Activated naive CD8-positive, alpha-beta T cell treated with anti-CD3 and anti-CD28 coated beads for 36 hours (primary cell): ENCODE measurements at regions not wholly inside any gene's neighbourhood (a gene's known extent, or its start where the extent isn't known, plus 50 kb on each side); places are given as distances from the start of the nearest gene placed in this dataset.
"Not testable (repeated sequence)": the region's sequence is repeated elsewhere in the genome, so short reads cannot be mapped to it uniquely, and the experiment has no call there.

Experiments
- DNase-seq: peaks from one replicate; pipeline ENCODE4 v3.0.0; 2021
- H3K27ac Mint-ChIP-seq: one replicate; pipeline ENCODE4 v1.8.0; 2022; ENCODE audit warnings: mild to moderate bottlenecking, moderate library complexity, mixed read lengths
- H3K27me3 Mint-ChIP-seq: one replicate; pipeline ENCODE4 v1.8.0; 2022; ENCODE audit warnings: mild to moderate bottlenecking, mixed read lengths
- H3K36me3 Mint-ChIP-seq: one replicate; pipeline ENCODE4 v1.8.0; 2021; ENCODE audit warnings: mild to moderate bottlenecking, mixed read lengths
- H3K4me1 Mint-ChIP-seq: one replicate; pipeline ENCODE4 v1.8.0; 2021; ENCODE audit warnings: mixed read lengths
- H3K4me3 Mint-ChIP-seq: one replicate; pipeline ENCODE4 v1.8.0; 2022; ENCODE audit warnings: mild to moderate bottlenecking, moderate library complexity, mixed read lengths
- H3K9me3 Mint-ChIP-seq: one replicate; pipeline ENCODE4 v1.8.0; 2022; ENCODE audit warnings: mixed read lengths

DNA sequence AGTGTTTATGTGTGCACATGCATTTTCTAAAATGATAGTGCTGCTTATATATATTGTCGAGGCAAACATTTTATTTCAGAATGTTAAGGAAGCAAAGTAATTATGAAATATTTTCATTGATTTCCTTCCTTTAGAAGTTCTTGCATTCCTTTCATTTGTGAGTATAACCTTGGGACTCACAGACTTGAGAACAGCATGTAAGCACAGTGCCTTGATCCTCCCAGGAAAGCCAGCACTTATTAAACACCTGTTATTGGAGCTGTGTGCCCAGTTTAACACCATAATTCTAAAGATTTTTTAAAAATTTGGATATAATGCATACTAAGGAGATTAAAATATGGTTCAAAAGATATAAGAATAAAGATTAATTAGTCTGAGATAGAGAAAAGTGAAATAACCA is 554.4 kb upstream of the FAM98A start:
- no peak for DNase-seq
- Mint-ChIP-seq H3K27me3 (no peaks in the 10 kb centered on the region), H3K27ac (no peak overlapping the region), H3K4me3 (no peak overlapping the region), H3K4me1 (no peaks in the 10 kb centered on the region), H3K36me3 (no peaks in the 10 kb centered on the region), H3K9me3 (peaks cover 2% of the 10 kb centered on the region)

- Mint-ChIP-seq H3K4me3 (no peak overlapping the region), H3K4me1 (no peaks in the 10 kb centered on the region), H3K9me3 (peaks cover 2% of the 10 kb centered on the region), H3K36me3 (no peaks in the 10 kb centered on the region), H3K27me3 (no peaks in the 10 kb centered on the region), H3K27ac (no peak overlapping the region)
- DNase-seq = no peak
Measured at GRCh38 chr2:34147780-34148179, 548.7 kb upstream of the FAM98A start.

- Mint-ChIP-seq H3K27ac (no peak overlapping the region), H3K27me3 (no peaks in the 10 kb centered on the region), H3K4me1 (no peaks in the 10 kb centered on the region), H3K9me3 (peaks cover 2% of the 10 kb centered on the region), H3K36me3 (no peaks in the 10 kb centered on the region), H3K4me3 (no peak overlapping the region)
- no peak for DNase-seq
Measured at GRCh38 chr2:34143149-34143548, 544.0 kb upstream of the FAM98A start.

DNA sequence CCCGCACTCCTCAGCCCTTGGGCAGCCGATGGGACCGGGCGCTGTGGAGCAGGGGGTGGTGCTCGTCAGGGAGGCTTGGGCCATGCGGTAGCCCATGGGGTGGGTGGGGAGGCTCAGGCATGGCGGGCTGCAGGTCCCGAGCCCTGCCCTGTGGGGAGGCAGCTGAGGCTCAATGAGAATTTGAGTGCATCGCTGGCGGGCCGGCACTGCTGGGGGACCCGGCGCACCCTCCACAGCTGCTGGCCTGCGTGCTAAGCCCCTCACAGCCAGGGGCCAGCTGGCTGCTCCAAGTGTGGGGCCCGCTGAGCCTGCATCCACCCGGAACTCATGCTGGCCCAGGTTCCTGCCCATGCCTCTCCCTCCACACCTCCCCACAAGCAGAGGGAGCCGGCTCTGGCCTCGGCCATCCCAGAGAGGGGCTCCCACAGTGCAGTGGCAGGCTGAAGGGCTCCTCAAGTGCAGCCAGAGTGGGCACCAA is 543.5 kb upstream of the FAM98A start:
- H3K4me3 Mint-ChIP-seq, H3K36me3 Mint-ChIP-seq, DNase-seq, H3K9me3 Mint-ChIP-seq, H3K27me3 Mint-ChIP-seq, H3K27ac Mint-ChIP-seq, H3K4me1 Mint-ChIP-seq: not testable (repeated sequence)

- not testable (repeated sequence) for H3K4me3 Mint-ChIP-seq, DNase-seq, H3K27ac Mint-ChIP-seq, H3K4me1 Mint-ChIP-seq, H3K36me3 Mint-ChIP-seq, H3K9me3 Mint-ChIP-seq, H3K27me3 Mint-ChIP-seq
Measured at GRCh38 chr2:34133065-34133464, 534.0 kb upstream of the FAM98A start.

GRCh38 chr2:34126279-34126678 is 527.2 kb upstream of the FAM98A start:
- H3K27ac Mint-ChIP-seq = no peak overlapping the region
- DNase-seq = no peak
- no peak overlapping the region for H3K4me3 Mint-ChIP-seq
- peaks cover 3% of the 10 kb centered on the region for H3K27me3 Mint-ChIP-seq
- H3K9me3 Mint-ChIP-seq = peaks cover 4% of the 10 kb centered on the region
- no peaks in the 10 kb centered on the region for H3K36me3 Mint-ChIP-seq
- no peaks in the 10 kb centered on the region for H3K4me1 Mint-ChIP-seq

GRCh38 chr2:34123996-34124785 is 525.1 kb upstream of the FAM98A start:
- Mint-ChIP-seq H3K27me3 (peaks cover 3% of the 10 kb centered on the region), H3K4me1 (no peaks in the 10 kb centered on the region), H3K27ac (no peak overlapping the region), H3K36me3 (no peaks in the 10 kb centered on the region), H3K9me3 (peaks cover 4% of the 10 kb centered on the region), H3K4me3 (no peak overlapping the region)
- DNase-seq = no peak

DNA sequence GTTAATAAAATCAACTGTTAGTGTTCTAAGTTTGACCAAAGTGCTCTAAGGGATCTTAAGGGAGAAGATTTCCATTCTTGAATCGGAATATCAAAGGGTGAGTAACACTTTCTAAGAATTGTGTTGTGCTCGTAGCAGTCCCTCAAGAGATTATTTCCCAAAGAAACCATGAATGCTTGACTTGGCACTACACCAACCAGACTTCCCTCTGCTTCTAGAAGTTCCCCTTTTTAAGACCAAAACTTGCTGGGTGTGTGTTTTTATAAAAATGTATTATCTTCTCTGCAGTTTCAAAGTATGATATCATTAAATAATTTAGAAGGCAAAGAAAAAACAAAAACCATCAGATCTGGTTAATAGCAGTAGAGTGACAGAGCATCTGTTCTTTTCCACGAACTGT is 522.0 kb upstream of the FAM98A start:
- peaks cover 3% of the 10 kb centered on the region for H3K27me3 Mint-ChIP-seq
- no peaks in the 10 kb centered on the region for H3K4me1 Mint-ChIP-seq
- H3K4me3 Mint-ChIP-seq = no peak overlapping the region
- no peak overlapping the region for H3K27ac Mint-ChIP-seq
- peaks cover 4% of the 10 kb centered on the region for H3K9me3 Mint-ChIP-seq
- no peak for DNase-seq
- H3K36me3 Mint-ChIP-seq = no peaks in the 10 kb centered on the region

GRCh38 chr2:34115076-34115475 is 516.0 kb upstream of the FAM98A start:
- no peaks in the 10 kb centered on the region for H3K36me3 Mint-ChIP-seq
- no peaks in the 10 kb centered on the region for H3K9me3 Mint-ChIP-seq
- no peak overlapping the region for H3K27ac Mint-ChIP-seq
- H3K4me3 Mint-ChIP-seq = no peak overlapping the region
- H3K27me3 Mint-ChIP-seq = no peaks in the 10 kb centered on the region
- no peaks in the 10 kb centered on the region for H3K4me1 Mint-ChIP-seq
- DNase-seq = no peak

GRCh38 chr2:34112161-34112560 is 513.1 kb upstream of the FAM98A start:
- Mint-ChIP-seq H3K4me1 (no peaks in the 10 kb centered on the region), H3K27ac (no peak overlapping the region), H3K27me3 (peaks cover under 1% of the 10 kb centered on the region), H3K4me3 (no peak overlapping the region), H3K9me3 (no peaks in the 10 kb centered on the region), H3K36me3 (no peaks in the 10 kb centered on the region)
- DNase-seq = no peak

- no peak for DNase-seq
- no peaks in the 10 kb centered on the region for H3K9me3 Mint-ChIP-seq
- H3K27me3 Mint-ChIP-seq = peaks cover 4% of the 10 kb centered on the region
- H3K4me3 Mint-ChIP-seq = no peak overlapping the region
- H3K4me1 Mint-ChIP-seq = no peaks in the 10 kb centered on the region
- H3K27ac Mint-ChIP-seq = no peak overlapping the region
- no peaks in the 10 kb centered on the region for H3K36me3 Mint-ChIP-seq
Measured at GRCh38 chr2:34110392-34110791, 511.3 kb upstream of the FAM98A start.

GRCh38 chr2:34107811-34108210 is 508.7 kb upstream of the FAM98A start:
- no peaks in the 10 kb centered on the region for H3K9me3 Mint-ChIP-seq
- no peak overlapping the region for H3K4me3 Mint-ChIP-seq
- no peak for DNase-seq
- H3K36me3 Mint-ChIP-seq = no peaks in the 10 kb centered on the region
- H3K4me1 Mint-ChIP-seq = no peaks in the 10 kb centered on the region
- no peak overlapping the region for H3K27ac Mint-ChIP-seq
- peaks cover 6% of the 10 kb centered on the region for H3K27me3 Mint-ChIP-seq

DNA sequence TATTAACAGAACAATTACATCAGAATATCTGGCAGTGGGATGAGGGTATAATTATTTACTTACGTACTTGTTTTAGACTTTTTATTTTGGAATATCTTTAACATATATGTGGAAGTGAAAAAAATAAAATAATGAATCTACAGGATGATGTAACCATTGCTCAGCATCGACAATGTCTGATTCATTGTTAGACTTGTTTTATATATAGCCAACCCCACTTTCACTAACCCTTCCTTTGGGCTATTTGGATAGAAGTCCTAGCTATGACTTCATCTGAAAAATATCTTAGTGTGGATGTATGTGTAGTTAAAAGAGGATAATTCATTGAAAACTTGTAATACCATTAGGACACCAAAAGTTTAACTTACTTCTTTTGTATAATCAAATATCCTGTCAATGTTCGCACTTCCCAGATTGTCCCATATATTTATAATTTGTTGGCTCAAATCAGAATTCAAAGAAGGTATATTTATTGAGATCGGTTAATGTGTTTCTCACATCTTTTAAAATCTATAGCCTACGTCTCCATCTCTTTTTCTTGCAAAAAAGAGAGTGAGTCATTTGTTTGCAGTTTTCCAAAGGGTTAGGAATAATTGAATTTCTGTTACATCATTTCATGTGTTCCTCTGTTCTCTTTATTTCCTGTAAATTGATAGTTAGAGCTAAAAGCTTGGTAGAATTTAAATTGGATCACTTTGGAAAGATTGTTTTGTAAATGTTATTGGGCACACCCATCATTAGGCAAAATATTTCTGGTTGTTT is 506.1 kb upstream of the FAM98A start:
- Mint-ChIP-seq H3K4me3 (no peak overlapping the region), H3K9me3 (no peaks in the 10 kb centered on the region), H3K27ac (no peak overlapping the region), H3K36me3 (no peaks in the 10 kb centered on the region), H3K27me3 (peaks cover 6% of the 10 kb centered on the region), H3K4me1 (no peaks in the 10 kb centered on the region)
- no peak for DNase-seq

DNA sequence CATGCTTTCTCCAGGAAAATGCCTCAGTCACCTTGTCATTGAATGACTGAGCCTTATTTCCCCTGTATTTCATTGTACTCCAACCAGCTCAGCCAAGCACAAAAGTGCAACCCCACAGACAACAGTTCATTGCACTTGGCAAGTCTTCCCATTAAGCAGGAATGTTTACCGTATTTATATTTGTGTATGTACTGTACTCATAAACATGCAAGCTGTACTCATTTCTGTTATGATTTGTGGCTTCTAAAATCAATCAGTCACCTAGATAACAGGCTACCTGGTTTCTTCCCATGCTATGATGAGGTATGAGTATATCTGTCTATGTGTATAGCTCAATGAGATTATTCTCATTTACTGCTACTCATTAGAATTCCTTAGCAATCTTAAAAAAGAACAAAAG is 505.5 kb upstream of the FAM98A start:
- no peaks in the 10 kb centered on the region for H3K9me3 Mint-ChIP-seq
- H3K27ac Mint-ChIP-seq = no peak overlapping the region
- no peaks in the 10 kb centered on the region for H3K36me3 Mint-ChIP-seq
- H3K4me1 Mint-ChIP-seq = no peaks in the 10 kb centered on the region
- no peak overlapping the region for H3K4me3 Mint-ChIP-seq
- DNase-seq = no peak
- peaks cover 6% of the 10 kb centered on the region for H3K27me3 Mint-ChIP-seq

DNA sequence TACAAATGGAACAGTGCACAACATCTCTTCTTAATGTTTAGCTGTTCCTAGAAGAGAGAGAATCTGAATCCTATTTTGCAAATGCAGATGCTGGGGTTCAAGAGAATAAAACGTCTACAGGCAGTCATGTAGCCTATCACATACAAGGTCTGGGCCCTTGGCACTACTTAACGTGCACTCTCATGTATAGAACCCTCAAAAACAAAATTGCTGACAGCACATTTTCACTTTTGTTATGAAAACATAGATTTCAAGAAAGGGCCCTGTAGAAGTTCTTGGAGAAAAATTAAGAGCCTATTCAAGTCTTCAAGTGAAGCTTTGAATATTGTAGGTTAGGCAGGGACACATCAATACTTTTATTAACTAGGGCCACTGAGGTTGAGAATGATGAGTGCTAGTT is 504.3 kb upstream of the FAM98A start:
- Mint-ChIP-seq H3K27ac (no peak overlapping the region), H3K36me3 (no peaks in the 10 kb centered on the region), H3K4me3 (no peak overlapping the region), H3K27me3 (peaks cover 6% of the 10 kb centered on the region), H3K4me1 (no peaks in the 10 kb centered on the region), H3K9me3 (no peaks in the 10 kb centered on the region)
- DNase-seq = no peak

DNA sequence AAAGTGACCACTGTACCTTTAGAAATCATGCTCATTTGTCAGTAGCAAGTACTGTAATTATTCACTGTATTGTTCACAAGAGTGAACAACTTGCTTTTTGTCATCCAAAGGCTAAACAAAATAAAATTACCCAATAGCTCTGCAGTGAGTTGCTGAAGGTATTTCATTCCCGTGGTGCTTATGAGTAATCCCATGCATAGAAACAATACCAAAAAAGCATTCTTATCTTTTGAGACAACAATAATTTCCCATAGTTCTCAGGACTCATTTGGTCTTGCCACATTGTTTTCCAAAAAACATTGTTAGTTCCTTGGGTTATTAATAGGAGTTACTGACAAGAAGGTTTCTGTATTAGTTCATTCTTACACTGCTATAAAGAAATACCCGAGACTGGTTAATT is 503.2 kb upstream of the FAM98A start:
- H3K27me3 Mint-ChIP-seq = peaks cover 6% of the 10 kb centered on the region
- H3K36me3 Mint-ChIP-seq = no peaks in the 10 kb centered on the region
- no peak for DNase-seq
- no peaks in the 10 kb centered on the region for H3K4me1 Mint-ChIP-seq
- no peak overlapping the region for H3K4me3 Mint-ChIP-seq
- H3K27ac Mint-ChIP-seq = no peak overlapping the region
- H3K9me3 Mint-ChIP-seq = no peaks in the 10 kb centered on the region
